Superior temporal gyrus (tissue), 1 donor: ENCODE measurements at regions not wholly inside any gene's neighbourhood (a gene's known extent, or its start where the extent isn't known, plus 50 kb on each side); places are given as distances from the start of the nearest gene placed in this dataset.
"Not testable (repeated sequence)": the region's sequence is repeated elsewhere in the genome, so short reads cannot be mapped to it uniquely, and the experiment has no call there.

Experiments
- DNase-seq: peaks from one replicate; pipeline ENCODE4 v3.0.0-alpha.2; 2016; ENCODE audit errors: extremely low spot score

DNA sequence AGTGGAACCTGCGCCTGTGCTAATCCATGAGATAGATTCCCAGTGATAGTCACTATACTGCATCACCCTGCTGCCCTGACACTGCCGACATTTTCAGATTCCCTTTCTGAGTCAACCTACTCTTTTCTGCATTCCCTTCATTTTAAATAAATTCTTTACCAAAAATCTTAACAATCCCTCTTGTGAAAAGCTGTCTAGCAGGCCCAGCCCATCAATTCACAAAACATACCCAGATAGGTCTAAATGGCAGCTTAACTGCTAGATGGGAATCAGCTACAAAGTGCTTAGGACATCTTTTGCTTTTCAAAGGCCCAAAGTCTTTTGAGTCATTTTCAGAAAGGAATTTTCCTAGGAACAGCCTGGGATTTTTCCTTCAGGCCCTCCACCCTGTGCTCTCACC, 180.1 kb upstream of the PTBP2 start:
- no peak for DNase-seq

DNA sequence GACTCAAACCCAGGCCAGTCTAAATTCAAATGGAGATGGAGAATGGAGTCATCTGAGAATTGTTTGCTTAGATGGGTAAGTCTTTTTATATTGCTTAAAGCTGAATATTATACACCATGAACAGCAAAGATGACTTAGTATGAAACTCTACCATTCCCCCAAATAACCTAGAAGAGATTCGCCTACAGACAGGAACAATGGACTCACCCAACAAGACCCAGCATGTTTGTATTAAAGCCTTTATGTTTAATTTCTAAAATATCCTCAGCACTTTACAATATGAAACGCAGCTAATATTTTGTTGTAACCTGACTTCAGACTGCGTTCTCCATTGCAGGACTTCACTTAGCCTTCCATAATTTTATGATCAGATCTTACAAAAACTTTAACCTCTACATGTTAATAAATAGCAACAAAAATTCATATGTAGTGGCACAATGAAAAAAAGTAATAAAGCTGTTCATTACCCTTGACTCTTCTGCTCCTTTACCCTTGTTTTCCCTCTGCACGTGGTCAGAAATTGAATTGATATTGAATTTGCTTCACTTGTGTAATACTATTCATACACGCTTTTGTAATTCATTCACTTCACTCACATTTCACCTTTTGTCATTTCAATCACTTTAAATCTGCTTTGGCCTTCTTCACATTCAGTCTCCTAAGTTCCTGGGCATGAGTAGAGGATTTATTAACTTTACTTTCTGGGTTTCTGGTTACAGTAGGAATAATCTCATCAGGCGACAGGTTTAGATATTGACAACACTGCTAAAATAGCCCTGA, 177.3 kb upstream of the PTBP2 start:
- DNase-seq: no peak

DNA sequence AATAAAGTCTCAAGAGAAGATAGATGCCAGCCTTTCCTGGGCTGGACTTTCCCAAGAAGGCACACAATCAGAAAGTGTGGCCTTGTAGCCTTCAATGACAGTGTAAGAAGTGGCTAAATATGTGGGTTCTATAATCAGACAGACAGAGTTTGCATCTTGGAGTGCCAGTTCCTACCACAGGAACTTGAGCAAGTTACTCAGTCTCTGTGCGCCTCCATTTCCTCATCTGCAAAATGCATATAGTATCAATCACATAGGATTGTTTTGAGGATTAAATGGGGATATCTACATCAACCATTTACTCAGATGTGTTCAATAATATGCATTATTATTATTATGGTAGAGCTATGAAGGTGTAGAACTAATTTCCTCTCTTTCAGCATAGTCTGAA, 176.8 kb upstream of the PTBP2 start:
- DNase-seq: no peak

DNA sequence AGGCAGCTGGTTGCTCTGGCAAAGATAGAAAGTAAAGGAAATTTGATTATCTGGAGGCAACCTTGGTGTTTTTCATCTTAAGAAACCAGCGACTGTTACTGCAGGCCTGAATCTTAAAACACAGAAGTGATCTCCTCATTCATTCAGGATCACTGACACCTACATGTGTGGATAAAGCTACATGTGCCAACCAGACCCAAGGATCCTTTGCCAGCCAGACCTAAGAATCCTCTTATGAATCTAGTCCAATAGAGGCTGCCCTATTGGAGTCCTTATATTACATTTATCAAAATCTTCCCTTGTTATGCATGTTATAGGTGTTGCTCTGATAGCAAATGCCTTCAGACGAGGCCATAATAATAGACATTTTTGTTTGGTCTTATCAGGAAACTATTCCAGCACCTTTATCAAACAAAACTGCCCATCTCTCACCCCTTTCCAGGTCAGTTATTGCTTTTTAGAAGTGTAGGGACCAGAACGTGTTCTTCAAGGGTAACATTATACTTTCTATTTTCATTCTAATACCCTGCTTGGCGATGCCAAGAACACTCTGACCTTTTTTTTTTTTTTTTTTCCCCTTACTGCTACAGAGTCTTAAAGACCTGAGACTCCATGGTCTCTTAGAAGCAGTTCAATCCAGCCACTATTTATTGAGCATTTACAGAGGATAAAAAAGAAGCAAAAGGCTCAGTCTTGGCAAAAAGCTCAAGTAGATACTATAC, 175.5 kb upstream of the PTBP2 start:
- DNase-seq: no peak

DNA sequence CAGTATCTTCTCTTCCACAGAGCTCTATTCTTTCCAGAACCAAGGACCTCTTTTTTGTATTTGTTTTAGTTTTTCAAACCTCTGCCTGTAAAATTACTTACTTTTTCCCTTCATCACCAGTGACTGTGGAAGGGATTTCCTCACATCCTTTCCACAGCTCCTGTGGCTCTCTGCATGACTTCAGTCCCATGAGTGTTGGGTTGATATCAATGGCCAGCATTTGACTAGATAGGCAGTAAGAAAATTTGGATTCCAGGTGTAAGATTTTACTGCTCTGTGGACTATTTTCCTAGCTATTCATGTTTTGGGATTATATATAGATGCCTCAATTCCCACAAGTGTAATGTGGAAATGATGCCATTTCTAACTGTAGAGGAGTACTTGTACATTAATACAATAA, 171.5 kb upstream of the PTBP2 start:
- no peak for DNase-seq

DNA sequence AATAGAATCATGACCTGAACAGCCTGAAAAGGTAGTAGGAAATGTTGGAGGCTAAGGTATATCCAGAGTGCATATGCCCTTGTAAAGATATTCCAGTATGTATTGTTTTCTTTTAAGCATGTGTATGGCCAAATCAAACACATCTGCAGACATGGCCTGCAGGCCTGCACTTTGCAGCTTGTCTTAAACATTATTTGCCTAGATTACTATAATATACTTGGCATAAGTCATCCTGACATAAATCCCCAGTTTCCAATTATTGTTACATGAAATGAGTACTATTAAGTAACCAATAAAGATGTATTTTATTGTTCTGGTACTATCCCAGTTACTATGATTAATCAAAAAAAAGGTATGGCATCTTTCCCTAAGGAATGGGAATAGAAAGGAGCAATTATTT, 169.1 kb upstream of the PTBP2 start:
- no peak for DNase-seq

DNA sequence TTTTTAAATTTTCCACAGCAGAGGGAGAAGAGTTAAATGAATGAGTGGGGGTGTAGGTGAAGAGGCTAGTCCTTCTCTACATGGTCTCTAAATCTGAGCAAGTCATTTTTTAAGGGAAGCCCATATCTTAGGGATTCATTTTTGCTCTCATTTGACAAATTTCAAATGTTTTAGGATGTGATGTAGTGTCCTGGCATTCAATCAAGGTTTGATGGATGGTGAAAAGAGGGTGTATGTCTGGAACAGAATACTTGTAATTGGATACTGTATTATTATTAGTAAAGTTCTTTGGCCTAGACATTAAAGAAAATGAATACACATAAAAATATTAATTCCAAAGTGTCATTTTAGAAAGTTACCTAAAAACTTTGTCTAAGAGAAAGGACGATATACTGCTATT, 167.8 kb upstream of the PTBP2 start:
- no peak for DNase-seq

DNA sequence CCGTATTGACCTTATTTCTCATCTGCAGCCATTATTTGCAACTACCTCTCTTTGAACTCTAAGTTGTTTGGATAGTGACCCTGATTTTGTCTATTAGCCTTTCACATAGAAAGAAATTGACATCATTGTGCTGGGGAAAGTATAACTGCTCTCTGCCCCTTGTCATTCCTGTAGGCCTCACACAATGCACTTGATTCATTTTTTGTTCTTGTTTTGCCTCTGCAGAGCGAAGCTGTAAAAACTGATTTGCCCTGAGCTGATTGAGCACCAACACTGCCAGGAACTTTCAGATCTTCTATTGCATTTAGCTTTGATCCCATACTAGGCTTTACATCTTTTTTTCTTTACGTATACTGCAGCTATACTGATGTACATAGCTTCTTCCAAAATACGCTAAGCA, 167.2 kb upstream of the PTBP2 start:
- peak; percentile 67 for DNase-seq

DNA sequence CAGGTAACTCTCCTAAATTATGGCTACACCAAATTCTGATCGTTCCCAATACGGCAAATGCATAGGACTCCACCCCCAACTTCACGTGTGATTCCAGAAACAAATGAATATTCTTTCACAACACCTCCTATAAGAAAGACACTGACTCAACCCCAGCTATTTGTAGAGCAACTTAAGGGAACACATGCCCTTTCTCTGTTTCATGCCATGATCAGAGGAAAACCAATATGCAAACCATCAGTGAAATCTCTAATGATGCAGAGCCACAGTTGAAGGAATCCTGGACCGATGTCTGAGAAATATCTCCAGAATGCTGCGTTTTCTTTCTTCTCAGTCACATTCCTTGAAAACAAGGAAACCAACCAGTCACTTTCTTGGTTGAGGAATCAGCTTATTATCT, 164.2 kb upstream of the PTBP2 start:
- no peak for DNase-seq

DNA sequence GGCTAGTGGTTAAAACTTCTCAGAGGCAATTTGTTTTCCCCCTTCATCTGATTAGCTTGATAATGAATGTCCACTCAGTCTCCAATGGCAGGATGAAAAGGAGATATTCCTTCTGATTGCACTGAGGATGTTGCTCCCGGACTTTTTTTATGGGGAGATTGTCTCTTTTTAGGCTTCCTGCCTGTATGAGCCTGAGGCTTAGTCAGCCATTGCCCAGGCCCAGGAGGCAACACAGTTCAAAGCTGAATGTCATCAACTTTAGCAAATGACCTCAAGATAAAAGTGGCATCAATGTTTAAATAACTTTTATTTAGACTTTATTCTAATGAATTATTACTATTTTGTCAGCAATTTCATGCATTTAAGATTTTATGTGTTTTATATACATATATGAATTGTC, 162.9 kb upstream of the PTBP2 start:
- DNase-seq: no peak

DNA sequence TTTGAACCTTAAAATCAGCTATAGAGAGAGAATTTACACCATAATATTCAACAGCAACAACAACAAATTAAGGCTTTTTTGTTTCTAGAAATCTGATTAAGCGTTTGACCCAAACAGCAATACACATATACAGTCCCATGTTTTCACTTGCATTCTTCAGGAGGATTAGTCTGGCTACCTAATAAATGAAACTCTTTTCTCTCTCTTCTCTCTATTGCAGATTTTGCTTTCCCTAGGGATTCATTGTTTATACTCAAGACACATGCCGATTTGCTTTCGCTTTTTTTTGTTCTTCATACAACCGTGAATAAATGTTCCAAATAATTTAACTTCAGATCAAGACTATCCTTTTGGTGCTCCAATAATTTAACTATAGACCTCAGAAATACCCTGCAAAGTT, 162.4 kb upstream of the PTBP2 start:
- no peak for DNase-seq

DNA sequence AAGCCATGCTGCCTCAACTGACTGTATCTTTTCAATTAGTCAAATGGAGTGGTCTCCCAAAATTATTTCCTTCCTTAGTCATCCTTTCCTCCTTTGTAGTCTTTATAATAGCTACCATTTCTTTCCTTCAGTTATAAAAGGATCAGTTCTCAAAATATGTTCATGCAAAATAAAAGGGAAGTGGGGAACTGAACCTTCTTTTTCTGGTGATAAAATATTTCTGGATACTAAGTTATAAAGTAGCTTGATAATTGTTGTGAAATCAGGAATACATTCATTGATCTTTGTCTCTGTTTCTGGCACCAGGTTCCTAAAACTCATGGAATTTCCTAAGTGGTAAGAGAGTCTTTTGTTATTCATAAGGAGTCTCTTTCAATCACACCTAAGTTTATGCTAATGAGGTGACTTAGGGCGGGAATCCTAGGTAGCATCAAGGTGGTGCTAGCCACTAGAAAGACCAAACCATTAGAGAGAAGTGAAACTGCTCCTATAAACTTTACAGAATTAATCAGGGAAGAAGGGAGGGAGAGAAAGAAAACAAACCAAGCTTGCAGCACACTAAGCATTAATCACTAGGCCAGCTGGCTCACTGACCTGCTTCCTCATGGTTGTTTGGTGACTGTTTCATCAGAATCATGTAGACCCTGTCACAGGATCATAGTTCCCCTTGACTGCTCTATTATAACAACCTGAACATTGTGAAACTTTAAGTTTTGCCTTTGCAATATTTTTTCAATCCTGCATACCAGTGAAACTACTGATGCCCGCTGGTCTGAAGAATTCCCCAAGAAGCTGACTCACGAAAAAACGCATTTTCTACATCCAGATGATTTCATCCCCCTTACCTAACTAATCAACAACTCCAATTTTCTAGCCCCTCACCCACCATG, 161.6 kb upstream of the PTBP2 start:
- DNase-seq: no peak

DNA sequence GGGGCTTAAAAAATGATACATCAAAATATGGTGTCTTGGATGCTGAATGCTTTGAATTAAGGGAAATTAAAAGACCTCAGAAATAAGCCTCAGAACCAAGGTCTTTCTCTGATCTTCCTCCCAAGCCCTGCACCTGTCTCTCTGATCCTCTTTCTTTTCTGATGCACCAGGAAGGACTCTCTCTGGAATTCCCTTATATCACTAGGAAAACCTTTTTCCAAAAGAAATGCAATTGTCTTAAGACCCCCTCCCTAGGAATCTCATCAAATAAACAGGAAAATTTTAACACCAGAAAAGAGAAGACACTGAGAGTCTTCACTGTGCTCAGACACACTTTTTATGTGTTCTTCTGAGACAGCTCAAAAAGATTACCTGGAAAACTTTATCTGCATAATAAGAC, 159.5 kb upstream of the PTBP2 start:
- no peak for DNase-seq

DNA sequence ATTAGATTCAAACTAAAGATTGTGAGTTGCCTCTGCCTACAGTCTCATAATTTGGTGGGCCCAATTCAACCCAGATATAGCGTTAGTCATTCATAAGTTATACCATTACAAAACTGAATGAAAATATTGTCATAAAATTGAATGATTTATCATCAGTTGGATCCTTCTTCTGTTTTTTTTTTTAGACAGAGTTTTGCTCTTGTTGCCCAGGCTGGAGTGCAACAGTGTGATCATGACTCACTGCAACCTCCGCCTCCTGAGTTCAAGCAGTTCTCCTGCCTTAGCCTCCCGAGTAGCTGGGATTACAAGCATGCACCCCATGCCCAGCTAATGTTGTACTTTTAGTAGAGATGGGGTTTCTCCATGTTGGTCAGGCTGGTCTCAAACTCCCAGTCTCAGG, 157.2 kb upstream of the PTBP2 start:
- not testable (repeated sequence) for DNase-seq

DNA sequence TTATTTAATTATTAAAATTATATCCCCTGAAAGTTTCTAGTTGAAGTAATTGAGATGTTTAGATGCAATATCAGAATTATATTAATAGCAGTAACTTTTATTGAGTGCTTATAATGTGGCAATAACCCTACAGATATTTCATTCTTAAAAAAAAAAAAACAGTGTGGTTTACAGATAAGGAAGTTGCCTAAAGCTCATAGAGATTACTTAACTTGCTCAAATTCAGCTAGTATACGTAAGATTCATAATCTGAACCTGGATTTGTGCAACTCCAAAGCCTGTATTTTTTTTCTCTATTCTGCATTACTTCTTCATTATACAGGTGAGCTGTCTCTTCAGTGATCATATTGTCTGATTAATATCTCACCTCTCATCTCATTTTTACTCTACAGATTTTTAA, 156.0 kb upstream of the PTBP2 start:
- DNase-seq: no peak

DNA sequence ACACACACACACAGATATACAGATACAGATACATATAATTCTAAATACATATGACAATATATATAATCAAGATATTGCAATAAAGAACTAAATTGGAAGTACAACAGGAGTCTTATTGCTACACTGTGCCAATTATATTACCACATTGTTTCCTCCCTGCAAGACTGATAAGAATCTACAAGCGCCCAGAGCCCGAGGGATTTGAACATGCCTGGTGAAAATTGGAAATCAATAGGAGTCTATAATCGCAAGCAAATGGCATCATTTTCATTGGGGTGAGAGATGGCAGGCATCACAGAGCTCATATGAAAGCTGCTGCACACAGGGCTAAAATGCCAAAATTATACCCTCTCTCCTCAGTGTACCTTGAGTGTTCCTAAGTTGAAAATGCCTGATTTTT, 152.9 kb upstream of the PTBP2 start:
- DNase-seq: no peak

DNA sequence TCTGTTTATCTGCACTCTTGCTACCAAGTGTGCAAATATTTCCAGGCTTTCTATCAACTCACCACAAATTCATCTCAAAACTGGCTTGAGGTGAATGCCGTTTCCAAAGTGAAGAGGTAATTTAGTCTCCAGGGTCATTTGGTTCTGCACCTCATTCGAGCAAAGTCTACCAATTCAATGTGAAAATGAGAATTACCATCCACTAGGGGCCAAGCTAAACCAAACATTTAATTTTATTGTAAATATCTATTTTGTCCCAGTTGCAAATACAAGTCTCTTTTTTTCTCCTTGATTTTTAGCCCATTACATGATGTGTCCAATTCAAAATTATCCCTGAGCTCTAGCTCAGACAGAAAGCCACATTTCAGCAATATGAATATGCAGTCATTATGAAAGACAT, 152.3 kb upstream of the PTBP2 start:
- peak; percentile 56 for DNase-seq

DNA sequence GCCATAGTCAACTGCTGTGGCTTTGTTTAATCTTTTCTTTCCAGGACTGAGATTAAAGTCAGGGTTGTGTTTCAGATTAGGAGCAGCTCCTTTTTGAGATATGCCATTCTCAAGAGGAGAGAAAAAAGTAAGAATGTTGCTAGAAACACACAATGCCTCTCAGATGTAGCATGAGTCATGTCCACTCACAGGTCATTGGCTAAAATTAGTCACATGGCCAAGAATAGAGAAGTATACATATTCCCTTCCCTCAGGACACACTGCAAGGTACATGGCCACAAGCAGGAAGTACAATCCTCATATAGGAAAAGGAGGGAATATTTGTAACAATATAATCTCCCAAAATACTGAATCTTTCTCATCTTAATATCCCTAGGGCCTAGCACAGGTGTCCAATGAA, 141.9 kb upstream of the PTBP2 start:
- no peak for DNase-seq

DNA sequence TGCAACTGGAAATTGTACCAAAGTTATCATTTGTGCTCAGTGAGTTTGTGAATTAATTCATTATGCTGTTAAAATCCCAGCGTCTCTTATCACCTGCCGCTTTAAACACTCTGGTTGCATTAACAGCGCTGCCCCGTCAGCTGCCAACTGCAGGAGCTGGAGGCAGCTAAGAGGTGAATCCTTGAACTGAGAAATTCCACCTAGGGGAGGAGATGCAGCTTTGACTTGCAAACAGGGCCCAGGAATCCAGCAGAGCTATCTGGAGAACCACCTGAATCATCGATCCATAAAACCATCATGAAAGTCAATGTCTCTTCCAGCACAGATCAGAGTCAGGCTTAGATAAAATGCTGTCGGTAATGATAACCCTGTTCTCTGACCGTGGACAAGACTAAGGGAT, 140.7 kb upstream of the PTBP2 start:
- DNase-seq: no peak

DNA sequence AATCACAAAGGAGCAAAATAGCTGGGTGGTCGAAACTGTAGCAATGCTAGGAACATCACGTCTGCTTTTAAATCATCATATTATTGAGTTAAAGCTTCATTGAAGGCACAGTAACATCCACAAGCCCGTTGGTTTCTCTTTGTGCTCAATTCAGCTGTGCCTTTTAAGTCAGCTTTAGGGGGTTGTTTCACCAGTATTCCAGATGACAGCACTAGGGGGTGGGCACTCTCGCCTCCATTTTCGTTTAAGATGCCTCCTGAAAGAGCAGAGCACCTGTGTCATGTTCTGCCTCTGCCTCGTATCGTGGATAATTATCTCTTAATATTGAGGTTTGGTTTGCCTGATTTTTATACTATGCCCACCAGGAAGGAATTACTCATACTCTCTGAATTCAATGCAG, 139.8 kb upstream of the PTBP2 start:
- no peak for DNase-seq

DNA sequence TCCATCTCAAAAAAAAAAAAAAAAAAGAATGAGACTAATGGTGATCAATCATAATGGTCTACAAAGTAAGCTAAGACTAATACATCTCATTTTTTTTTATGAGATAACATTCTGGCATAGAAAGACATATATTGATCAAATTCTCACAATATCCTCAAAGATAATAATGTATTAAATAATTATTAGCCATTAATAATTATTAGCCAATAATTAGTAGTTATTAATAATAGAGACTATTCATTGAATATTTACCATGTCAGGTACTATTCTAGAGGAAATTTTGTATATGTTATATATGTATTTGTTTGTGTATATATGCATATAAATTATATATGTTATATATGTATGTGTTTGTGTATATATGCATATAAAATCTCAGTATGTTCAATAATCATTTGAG, 137.7 kb upstream of the PTBP2 start:
- DNase-seq: no peak

DNA sequence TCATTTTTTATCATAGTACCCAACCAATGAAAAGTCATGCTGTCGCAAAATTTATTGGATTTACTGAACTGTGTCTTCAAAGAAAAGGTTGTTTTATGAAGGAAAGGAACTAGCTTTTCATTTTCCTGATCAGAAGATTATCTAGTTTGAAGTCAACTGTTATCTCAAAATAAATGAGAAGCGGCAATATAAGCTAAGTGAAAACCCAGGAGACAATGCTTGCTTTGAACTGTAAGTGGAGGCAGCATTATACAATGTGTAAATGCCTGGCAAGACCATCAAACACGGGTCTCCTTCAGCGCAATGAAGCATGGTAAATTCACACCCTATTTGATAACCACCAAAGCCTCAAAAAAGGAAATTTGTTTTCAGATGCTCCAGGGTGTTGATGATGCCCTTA, 134.4 kb upstream of the PTBP2 start:
- DNase-seq: peak; percentile 48
